ENCODE measurements at regions not wholly inside any gene's neighbourhood (a gene's known extent, or its start where the extent isn't known, plus 50 kb on each side); places are given as distances from the start of the nearest gene placed in this dataset.

- TF ChIP-seq, protein P1, sequence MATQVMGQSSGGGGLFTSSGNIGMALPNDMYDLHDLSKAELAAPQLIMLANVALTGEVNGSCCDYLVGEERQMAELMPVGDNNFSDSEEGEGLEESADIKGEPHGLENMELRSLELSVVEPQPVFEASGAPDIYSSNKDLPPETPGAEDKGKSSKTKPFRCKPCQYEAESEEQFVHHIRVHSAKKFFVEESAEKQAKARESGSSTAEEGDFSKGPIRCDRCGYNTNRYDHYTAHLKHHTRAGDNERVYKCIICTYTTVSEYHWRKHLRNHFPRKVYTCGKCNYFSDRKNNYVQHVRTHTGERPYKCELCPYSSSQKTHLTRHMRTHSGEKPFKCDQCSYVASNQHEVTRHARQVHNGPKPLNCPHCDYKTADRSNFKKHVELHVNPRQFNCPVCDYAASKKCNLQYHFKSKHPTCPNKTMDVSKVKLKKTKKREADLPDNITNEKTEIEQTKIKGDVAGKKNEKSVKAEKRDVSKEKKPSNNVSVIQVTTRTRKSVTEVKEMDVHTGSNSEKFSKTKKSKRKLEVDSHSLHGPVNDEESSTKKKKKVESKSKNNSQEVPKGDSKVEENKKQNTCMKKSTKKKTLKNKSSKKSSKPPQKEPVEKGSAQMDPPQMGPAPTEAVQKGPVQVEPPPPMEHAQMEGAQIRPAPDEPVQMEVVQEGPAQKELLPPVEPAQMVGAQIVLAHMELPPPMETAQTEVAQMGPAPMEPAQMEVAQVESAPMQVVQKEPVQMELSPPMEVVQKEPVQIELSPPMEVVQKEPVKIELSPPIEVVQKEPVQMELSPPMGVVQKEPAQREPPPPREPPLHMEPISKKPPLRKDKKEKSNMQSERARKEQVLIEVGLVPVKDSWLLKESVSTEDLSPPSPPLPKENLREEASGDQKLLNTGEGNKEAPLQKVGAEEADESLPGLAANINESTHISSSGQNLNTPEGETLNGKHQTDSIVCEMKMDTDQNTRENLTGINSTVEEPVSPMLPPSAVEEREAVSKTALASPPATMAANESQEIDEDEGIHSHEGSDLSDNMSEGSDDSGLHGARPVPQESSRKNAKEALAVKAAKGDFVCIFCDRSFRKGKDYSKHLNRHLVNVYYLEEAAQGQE (IDR thresholded peaks at IDR 0.05; ENCODE audit: insufficient read depth in 1 of 2, low read depth in 2 of 2, low read length in 2 of 2): no peak
- TF ChIP-seq POLR2AphosphoS5 (IDR thresholded peaks at IDR 0.05; ENCODE audit: low read depth, low read length): no peak
- no peak for TF ChIP-seq SIN3A (IDR thresholded peaks at IDR 0.05; ENCODE audit: borderline replicate concordance, insufficient read depth, low read length)
- no peak for TF ChIP-seq TAF1 (IDR thresholded peaks at IDR 0.05; ENCODE audit: borderline replicate concordance, insufficient read depth, low read length)
- TF ChIP-seq FOXP2 (optimal IDR thresholded peaks at IDR 0.05; ENCODE audit: borderline replicate concordance, extremely low read depth, extremely low read length, insufficient read depth): no peak
Measured at GRCh38 chr9:73269430-73270101, 117.9 kb downstream of the ANXA1 start.

Measured in PFSK-1 (cell line).